ENCODE measurements at regions not wholly inside any gene's neighbourhood (a gene's known extent, or its start where the extent isn't known, plus 50 kb on each side); places are given as distances from the start of the nearest gene placed in this dataset.

DNA sequence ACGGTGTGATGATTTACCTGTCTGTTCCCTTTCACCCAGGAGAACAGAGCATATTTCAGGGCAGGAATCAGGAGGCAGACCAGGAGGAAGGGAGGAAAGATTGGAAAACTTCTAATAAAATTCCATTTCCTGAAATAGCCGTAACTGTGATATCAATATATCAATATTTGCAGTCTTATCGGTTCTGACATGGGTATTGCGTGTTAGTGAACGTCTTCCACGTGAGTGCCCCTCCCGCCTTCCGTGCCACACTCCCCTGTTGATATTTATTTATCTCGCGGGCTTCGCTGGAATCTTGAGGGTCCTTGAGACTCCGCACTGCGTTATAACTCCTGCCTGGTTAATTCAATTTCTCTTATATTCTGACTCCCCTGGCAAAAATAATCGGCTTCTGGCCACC, 1160.4 kb downstream of the BRD1 start:
- FAIRE-seq (no peak), DNase-seq (ENCODE audit: insufficient read length, low spot score) (no peak)
- TF ChIP-seq SPI1 (IDR thresholded peaks at IDR 0.05; ENCODE audit: low read depth, low read length), result no peak
- TF ChIP-seq POU2F2 (IDR thresholded peaks at IDR 0.05; ENCODE audit: low read depth, low read length), result no peak
- no peak for TF ChIP-seq PAX5 (IDR thresholded peaks at IDR 0.05; ENCODE audit: insufficient read depth, low read length, severe bottlenecking)

DNA sequence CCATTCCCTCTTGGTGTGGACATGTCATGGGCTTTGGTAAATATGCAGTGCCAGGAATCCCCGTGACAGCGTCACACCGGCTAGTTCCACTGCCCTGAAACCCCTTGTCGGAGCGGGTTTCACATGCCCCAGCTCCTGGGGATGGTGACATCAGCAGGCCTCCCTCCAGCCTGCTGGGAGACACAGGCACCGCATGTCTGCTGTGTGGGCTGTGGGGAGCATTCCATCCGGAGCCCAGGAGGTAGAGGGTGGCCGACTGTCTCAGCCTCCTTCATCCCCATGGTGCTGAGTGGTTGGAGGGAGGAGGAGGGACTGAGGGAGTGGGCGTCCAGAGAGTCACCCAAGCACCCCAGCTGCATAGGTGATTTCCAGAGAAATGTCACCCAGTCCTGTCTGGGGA, 1161.1 kb downstream of the BRD1 start:
- no peak for TF ChIP-seq SPI1 (IDR thresholded peaks at IDR 0.05; ENCODE audit: low read depth, low read length)
- TF ChIP-seq PAX5 (IDR thresholded peaks at IDR 0.05; ENCODE audit: insufficient read depth, low read length, severe bottlenecking), result no peak
- no peak for TF ChIP-seq TAF1 (IDR thresholded peaks at IDR 0.05; ENCODE audit: low read depth, low read length)
- no peak for TF ChIP-seq POLR2AphosphoS5 (IDR thresholded peaks at IDR 0.05; ENCODE audit: low read depth, low read length)
- no peak for TF ChIP-seq POU2F2 (IDR thresholded peaks at IDR 0.05; ENCODE audit: low read depth, low read length)
- TF ChIP-seq POLR2A (IDR thresholded peaks at IDR 0.05; ENCODE audit: low read depth, low read length), result no peak
- DNase-seq (ENCODE audit: insufficient read length, low spot score) (no peak), FAIRE-seq (no peak)

DNA sequence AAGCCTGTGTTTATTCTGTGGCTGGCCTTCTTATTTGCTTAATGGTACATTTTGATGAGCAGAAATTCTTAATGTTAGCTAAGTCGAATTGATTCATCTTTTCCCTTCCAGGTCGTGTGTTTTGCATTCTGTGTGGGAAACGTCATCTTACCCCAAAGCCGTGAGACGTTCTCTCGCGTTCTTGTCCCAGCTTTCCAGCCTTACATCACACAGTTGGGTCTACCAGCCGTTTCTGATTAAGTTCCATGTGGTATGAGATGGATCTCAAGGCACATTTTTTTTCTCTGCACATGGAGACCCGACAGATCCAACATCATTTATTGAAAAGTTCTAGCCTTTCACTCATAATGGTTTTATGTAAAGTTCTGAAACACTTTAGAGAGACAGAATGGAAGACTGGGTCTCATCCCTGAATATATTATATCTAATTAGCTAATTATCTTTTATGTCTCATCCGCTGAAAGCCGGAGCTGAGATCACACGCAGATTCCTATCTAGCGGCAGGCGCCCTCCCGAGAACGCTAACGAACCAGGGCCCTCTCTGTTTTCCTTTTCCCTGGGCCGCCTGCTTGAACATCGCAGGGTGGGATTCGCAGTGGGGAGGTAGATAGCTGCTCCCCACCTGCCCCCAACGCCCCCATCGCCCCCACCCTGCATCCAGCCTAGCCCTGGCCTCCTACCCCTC, 1162.2 kb downstream of the BRD1 start:
- TF ChIP-seq PAX5 (IDR thresholded peaks at IDR 0.05; ENCODE audit: insufficient read depth, low read length, severe bottlenecking), result no peak
- TF ChIP-seq SPI1 (IDR thresholded peaks at IDR 0.05; ENCODE audit: low read depth, low read length), result no peak
- no peak for TF ChIP-seq POLR2AphosphoS5 (IDR thresholded peaks at IDR 0.05; ENCODE audit: low read depth, low read length)
- no peak for TF ChIP-seq POU2F2 (IDR thresholded peaks at IDR 0.05; ENCODE audit: low read depth, low read length)
- TF ChIP-seq TAF1 (IDR thresholded peaks at IDR 0.05; ENCODE audit: low read depth, low read length), result no peak
- TF ChIP-seq POLR2A (IDR thresholded peaks at IDR 0.05; ENCODE audit: low read depth, low read length), result no peak
- DNase-seq (ENCODE audit: insufficient read length, low spot score) (no peak), FAIRE-seq (no peak)

DNA sequence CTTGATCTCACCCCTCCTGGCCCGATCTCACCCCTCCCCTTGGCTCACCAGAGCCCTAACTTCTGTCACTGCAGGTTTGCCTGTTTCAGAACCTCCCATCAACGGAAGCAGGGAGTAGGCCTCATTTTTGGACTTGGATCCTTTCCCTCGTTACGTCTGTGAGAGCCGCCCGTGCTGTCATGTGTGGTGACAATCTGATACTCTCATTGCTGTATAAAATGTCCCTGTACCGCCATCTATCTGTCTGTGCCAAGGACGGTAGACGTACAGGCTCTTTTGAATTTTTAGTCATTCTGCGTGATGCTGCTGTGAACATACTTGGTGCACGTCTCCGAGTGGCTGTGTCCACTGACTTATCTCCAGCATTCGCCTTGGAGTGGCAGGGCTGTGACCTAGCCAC, 1163.1 kb downstream of the BRD1 start:
- TF ChIP-seq SPI1 (IDR thresholded peaks at IDR 0.05; ENCODE audit: low read depth, low read length), result no peak
- no peak for TF ChIP-seq POLR2AphosphoS5 (IDR thresholded peaks at IDR 0.05; ENCODE audit: low read depth, low read length)
- no peak for TF ChIP-seq TAF1 (IDR thresholded peaks at IDR 0.05; ENCODE audit: low read depth, low read length)
- no peak for TF ChIP-seq POU2F2 (IDR thresholded peaks at IDR 0.05; ENCODE audit: low read depth, low read length)
- no peak for TF ChIP-seq PAX5 (IDR thresholded peaks at IDR 0.05; ENCODE audit: insufficient read depth, low read length, severe bottlenecking)
- TF ChIP-seq POLR2A (IDR thresholded peaks at IDR 0.05; ENCODE audit: low read depth, low read length), result no peak
- no peak for FAIRE-seq
- DNase-seq (ENCODE audit: insufficient read length, low spot score), result no peak

DNA sequence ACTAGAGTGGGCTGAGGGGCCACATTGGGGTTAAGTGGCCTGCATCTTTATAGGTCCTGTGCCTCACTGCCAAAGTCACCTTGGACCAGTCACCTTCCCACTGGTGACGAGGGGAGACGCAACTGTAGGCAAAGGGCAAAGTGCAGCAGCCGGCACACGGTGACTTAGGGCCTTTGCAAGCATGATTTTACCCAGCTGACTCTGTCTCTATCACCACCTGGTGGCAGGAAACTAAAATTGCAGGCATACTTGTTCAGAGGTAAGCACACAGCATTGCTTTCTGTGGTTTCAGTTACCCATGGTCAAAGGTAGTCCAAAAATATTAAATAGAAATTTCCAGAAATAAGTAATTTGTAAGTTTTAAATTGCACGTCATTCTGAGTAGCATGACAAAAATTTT, 1164.4 kb downstream of the BRD1 start:
- DNase-seq (ENCODE audit: insufficient read length, low spot score) (no peak), FAIRE-seq (no peak)
- TF ChIP-seq POLR2AphosphoS5 (IDR thresholded peaks at IDR 0.05; ENCODE audit: low read depth, low read length) (no peak), SPI1 (IDR thresholded peaks at IDR 0.05; ENCODE audit: low read depth, low read length) (no peak), PAX5 (IDR thresholded peaks at IDR 0.05; ENCODE audit: insufficient read depth, low read length, severe bottlenecking) (no peak), POLR2A (IDR thresholded peaks at IDR 0.05; ENCODE audit: low read depth, low read length) (no peak), TAF1 (IDR thresholded peaks at IDR 0.05; ENCODE audit: low read depth, low read length) (no peak), POU2F2 (IDR thresholded peaks at IDR 0.05; ENCODE audit: low read depth, low read length) (no peak)

DNA sequence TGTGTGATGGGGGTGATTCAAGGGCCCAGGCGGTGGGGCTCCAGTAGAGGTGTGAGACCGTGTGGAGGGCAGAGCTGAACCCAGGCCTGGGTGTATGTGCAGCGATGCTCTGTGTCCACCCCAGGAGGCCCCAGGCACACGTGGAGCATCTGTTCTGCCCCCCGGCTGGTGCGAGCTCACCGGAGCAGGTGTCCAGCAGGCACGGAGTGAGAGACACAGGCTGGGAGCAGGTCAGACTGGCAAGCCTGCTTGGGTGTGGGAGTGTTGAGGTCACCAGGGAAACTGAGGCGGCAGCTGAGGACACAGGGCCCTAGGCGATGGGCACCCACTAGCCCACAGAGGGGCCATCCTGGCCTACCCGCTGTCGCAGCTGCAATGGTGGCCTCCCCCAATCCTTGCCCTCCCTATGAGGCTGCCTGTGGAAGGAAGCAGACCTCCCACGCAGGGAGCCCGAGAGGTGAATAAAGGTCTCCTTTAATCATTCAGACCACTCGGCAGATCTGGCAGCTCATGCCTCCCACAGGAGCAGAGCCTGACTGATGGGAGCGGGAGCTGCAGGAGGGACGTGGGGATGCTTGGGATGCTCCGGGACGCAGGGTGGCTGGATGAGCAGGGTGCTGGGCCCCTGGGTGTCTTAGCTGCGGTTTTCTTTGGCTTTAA, 1165.1 kb downstream of the BRD1 start:
- DNase-seq (ENCODE audit: insufficient read length, low spot score) (no peak), FAIRE-seq (no peak)
- TF ChIP-seq POLR2A (IDR thresholded peaks at IDR 0.05; ENCODE audit: low read depth, low read length) (no peak), SPI1 (IDR thresholded peaks at IDR 0.05; ENCODE audit: low read depth, low read length) (no peak), POLR2AphosphoS5 (IDR thresholded peaks at IDR 0.05; ENCODE audit: low read depth, low read length) (no peak), TAF1 (IDR thresholded peaks at IDR 0.05; ENCODE audit: low read depth, low read length) (no peak), PAX5 (IDR thresholded peaks at IDR 0.05; ENCODE audit: insufficient read depth, low read length, severe bottlenecking) (no peak), POU2F2 (IDR thresholded peaks at IDR 0.05; ENCODE audit: low read depth, low read length) (no peak)

DNA sequence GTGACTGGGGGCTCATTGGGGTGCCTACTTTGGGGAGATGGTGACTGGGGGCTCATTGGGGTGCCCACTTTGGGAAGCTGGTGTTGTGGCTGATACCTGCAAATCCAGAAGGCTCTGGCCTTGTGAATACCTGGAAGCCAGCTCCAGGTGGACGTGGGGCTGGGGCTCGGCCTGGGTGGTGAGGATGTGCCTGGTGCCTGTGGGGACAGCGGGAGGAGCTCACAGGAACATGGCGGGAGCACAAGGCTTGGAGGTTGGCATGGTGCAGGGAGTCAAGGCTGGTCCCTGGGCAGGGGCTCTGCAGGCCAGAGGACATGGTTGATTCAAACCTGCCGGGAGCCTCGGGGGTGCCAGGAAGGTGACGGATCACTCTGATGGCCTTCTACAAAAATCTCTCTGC, 1165.7 kb downstream of the BRD1 start:
- no peak for DNase-seq (ENCODE audit: insufficient read length, low spot score)
- TF ChIP-seq PAX5 (IDR thresholded peaks at IDR 0.05; ENCODE audit: insufficient read depth, low read length, severe bottlenecking) (no peak), POLR2A (IDR thresholded peaks at IDR 0.05; ENCODE audit: low read depth, low read length) (no peak), POU2F2 (IDR thresholded peaks at IDR 0.05; ENCODE audit: low read depth, low read length) (no peak), POLR2AphosphoS5 (IDR thresholded peaks at IDR 0.05; ENCODE audit: low read depth, low read length) (no peak), TAF1 (IDR thresholded peaks at IDR 0.05; ENCODE audit: low read depth, low read length) (no peak)
- FAIRE-seq, result no peak

DNA sequence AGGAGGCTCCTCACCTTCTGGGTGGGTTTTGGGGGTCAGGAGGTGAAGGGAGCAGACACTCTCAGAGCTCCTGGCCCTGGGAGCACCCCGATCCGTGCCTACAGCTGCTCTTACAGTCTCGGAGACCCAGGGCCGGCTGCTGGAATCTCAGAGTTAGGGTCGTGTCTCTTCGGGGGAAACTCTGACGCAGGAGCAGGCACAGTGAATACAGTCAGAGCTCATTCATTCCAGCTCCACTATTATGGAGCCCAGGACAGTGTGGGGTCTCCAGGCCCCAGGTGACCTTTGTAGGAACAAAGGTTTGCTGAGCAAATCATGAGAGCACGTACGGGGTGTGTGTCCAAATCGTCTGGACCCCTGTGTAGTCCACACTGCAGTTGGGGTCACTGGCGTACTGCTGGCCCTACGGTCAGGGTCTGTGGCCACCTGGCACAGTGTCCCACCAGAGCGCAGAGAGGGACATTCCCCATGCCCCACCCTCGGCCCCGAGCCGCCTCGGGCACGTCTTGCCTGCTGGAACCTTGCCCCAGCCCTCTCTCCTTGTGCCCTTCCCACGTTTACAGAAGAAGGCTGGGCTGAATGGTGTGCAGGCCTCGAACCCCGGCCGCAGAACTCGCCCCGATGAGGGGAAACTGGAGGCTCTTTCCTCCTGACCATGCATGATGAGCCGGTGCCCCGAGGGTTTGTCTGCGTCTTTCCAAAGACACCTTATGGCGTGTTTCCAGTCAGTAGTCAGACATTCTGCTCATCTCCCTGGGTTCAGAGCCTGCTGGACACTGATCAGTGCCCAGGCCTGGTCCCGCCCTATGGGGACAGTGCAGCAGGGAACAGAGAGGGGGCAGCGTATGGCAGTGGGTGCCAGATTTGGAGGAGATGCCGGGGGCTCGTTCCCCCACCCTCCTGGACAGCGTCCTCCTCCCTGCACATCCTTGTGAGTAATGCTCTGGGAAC, 1166.6 kb downstream of the BRD1 start:
- FAIRE-seq (no peak), DNase-seq (ENCODE audit: insufficient read length, low spot score) (no peak)

More for the DNA sequence above, 1166.6 kb downstream of the BRD1 start:
- TF ChIP-seq PAX5 (IDR thresholded peaks at IDR 0.05; ENCODE audit: insufficient read depth, low read length, severe bottlenecking), result no peak
- TF ChIP-seq POLR2AphosphoS5 (IDR thresholded peaks at IDR 0.05; ENCODE audit: low read depth, low read length), result no peak
- TF ChIP-seq SPI1 (IDR thresholded peaks at IDR 0.05; ENCODE audit: low read depth, low read length), result no peak
- TF ChIP-seq POLR2A (IDR thresholded peaks at IDR 0.05; ENCODE audit: low read depth, low read length), result no peak
- TF ChIP-seq POU2F2 (IDR thresholded peaks at IDR 0.05; ENCODE audit: low read depth, low read length), result no peak
- no peak for TF ChIP-seq TAF1 (IDR thresholded peaks at IDR 0.05; ENCODE audit: low read depth, low read length)

All from GM12891 (cell line).